SIG-M5 treated with dmso at 0.1 percent for 504 hours (cell line): ENCODE measurements at regions not wholly inside any gene's neighbourhood (a gene's known extent, or its start where the extent isn't known, plus 50 kb on each side); places are given as distances from the start of the nearest gene placed in this dataset.

Source experiments
- DNase-seq: peaks from one replicate; lab custom pipeline; 2025; ENCODE audit not compliant: unreplicated experiment; lab: John Stamatoyannopoulos, UW

GRCh38 chr3:69445498-69445897 is 59.6 kb upstream of the FRMD4B start:
- DNase-seq: no peak

DNA sequence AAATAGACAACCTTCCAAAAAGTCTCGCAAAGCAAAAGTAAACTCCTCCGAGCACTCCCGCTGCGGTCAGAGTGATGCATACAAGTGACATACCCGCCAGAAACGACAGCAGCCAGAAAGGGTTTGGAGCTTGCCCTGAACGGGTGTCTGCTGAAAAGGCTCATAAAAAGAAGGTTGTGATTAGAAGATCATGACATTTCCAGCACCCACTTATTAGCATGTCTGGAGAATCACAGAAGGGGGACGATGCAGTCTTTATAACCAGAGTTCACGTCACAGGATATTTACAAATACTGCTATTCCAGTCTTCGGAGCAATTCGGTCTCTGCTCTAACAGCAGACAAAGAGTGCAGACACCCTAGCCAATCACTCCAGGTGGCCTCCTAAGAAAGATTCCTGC is 59.1 kb upstream of the FRMD4B start:
- DNase-seq: no peak

- no peak for DNase-seq
Observed at GRCh38 chr3:69443457-69443920, 57.6 kb upstream of the FRMD4B start.

- no peak for DNase-seq
Observed at GRCh38 chr3:69442771-69443311, 57.0 kb upstream of the FRMD4B start.

- DNase-seq: no peak
Observed at GRCh38 chr3:69441732-69442131, 55.8 kb upstream of the FRMD4B start.

GRCh38 chr3:69441040-69441439 is 55.2 kb upstream of the FRMD4B start:
- no peak for DNase-seq

GRCh38 chr3:69439643-69440270 is 53.9 kb upstream of the FRMD4B start:
- DNase-seq: no peak

DNA sequence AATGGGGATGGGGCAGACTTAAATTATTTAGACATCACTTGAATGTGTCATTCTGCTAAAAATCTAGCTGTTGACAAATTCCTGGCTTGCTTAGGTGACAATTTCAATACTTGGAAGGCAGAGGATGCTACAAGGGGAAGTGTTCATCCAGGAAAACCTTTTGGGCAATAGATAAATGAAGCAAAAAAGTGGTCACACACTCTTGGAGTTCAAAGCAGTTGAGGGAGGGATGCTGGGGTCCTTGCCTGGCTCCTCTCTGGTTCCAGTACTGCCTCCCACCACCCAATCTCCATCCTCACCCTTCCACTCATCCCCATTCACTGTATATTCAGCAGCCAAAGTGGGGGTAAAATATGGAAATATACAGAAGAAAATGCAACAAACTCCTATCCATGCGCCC is 52.6 kb upstream of the FRMD4B start:
- DNase-seq: no peak

GRCh38 chr3:69435274-69436265 is 49.7 kb upstream of the FRMD4B start:
- no peak for DNase-seq
